ENCODE measurements at regions not wholly inside any gene's neighbourhood (a gene's known extent, or its start where the extent isn't known, plus 50 kb on each side); places are given as distances from the start of the nearest gene placed in this dataset.

GRCh38 chr7:85829817-85830432, 643.1 kb upstream of the SEMA3D start:
- no peak for TF ChIP-seq CTCF (IDR thresholded peaks at IDR 0.05 in 8 of 11, conservative IDR thresholded peaks at IDR 0.05 in 3 of 11)
- TF ChIP-seq POLR2A (IDR thresholded peaks at IDR 0.05): no peak

Measured in spleen (tissue), 7 donors.